LNCAP (cell line): ENCODE measurements at regions not wholly inside any gene's neighbourhood (a gene's known extent, or its start where the extent isn't known, plus 50 kb on each side); places are given as distances from the start of the nearest gene placed in this dataset.

Source experiments
- TF ChIP-seq, protein P1 (sequence below): fragments of 450-650 bp; IDR thresholded peaks from 2 replicates; pipeline ENCODE4 v1.5.1; 2017; ENCODE audit warnings: mild to moderate bottlenecking

DNA sequence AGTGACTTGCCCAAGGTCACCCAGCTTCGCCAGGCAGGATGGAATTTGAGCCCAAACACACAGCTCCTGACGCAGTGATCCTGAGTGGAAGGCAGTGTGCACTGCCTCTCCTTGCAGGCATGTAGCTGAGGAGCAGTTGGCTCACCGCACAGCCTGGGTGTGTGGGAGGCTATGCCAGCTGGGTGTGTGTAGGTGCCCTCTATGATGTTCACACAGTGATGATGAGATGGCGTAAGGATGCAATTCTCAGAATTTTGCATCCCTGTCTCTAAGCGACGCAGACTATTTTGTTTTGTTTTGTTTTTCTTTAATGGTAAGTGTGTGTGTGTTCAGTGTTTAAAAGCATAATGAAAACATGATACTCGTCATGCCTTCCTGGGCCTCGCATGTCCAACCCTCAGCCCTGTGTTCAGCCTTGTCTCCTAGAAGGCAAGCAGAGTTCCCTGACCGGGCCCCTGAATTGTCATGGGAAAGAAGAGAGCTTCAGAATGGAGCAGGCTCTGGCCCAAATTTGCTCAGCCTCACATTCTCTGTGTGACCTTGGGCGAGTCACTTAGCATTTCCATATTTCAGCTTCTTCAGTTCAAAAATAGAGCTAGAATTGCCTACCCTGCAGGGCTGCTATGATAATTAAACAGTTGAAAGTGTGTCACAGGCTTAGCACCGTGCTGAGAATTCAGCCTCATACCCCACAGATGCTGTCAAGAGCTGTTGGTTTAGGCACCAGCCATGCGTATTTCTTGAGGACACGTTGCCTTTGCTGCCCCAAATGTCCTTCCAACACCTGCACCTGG, 603.6 kb upstream of the RAB6C start:
- TF ChIP-seq, protein P1, sequence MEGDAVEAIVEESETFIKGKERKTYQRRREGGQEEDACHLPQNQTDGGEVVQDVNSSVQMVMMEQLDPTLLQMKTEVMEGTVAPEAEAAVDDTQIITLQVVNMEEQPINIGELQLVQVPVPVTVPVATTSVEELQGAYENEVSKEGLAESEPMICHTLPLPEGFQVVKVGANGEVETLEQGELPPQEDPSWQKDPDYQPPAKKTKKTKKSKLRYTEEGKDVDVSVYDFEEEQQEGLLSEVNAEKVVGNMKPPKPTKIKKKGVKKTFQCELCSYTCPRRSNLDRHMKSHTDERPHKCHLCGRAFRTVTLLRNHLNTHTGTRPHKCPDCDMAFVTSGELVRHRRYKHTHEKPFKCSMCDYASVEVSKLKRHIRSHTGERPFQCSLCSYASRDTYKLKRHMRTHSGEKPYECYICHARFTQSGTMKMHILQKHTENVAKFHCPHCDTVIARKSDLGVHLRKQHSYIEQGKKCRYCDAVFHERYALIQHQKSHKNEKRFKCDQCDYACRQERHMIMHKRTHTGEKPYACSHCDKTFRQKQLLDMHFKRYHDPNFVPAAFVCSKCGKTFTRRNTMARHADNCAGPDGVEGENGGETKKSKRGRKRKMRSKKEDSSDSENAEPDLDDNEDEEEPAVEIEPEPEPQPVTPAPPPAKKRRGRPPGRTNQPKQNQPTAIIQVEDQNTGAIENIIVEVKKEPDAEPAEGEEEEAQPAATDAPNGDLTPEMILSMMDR = no peak

DNA sequence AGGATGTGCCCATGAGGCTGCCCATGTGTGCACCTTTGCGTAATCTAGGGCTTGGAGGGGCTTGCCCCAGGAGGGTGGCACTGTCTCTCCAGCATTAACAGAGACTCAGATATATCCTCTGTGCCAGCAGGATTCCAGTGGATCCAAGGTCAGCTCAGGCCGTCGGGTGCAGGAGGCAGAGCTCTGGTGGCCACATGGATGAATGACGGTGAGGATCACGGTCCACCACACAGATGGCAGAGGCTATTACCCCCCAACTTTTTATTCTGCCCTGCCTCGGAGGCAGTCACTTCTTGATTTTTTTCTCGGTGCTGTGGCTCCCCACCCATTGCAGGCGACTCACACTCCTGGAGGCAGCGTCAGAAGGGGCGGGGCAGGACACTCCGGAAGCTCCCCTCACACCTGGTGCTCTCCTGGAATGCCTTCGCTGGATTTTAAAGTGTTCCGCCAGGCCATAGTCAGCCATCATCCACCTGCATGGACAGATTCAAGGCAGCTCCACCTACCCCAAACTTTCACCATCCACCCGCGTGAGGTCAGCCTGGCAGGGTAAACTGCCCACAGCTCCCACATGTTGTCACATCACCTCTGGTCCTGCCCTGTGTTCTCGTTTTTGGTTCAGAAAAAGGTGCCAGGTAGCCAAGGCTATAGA, 602.9 kb upstream of the RAB6C start:
- TF ChIP-seq, protein P1 = no peak

DNA sequence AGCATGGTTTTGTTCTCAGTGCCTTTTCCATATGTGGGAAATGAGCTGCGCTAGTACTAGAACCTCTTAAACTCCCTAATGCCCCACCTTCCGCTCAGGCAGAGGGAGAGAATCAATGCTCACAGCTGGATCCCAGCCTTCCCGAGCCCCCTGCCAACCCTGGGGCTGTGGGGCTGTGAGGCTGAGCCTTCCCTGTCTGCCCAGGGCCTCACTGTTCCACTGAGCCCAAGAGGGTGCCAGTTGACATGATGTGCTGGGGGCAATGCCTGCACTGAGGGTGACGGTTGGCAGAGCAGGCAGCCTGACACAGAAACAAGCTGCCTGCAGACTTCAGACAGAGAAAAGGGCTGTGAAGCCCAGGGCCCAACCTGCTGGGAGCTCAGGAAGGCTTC, 602.4 kb upstream of the RAB6C start:
- TF ChIP-seq, protein P1 = no peak

DNA sequence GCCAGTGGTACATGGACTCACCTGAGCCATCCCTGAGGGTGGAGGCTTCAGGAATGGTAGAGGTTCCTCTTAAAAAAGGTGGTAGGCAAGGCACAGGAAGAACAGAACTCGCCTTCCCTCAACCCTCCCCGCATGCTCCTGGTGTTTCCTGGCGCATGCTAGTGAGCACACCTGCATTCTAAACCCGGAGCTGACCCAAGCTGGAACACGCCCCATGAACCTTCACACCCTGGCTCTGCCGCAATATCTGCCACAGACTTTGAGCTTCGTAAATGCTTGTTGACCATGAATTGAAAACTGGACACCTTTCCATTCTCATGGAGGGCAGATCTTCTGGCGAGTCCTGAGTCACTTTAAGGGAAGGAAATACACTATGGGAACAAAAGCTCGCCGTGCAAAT, 601.3 kb upstream of the RAB6C start:
- TF ChIP-seq, protein P1 = no peak

DNA sequence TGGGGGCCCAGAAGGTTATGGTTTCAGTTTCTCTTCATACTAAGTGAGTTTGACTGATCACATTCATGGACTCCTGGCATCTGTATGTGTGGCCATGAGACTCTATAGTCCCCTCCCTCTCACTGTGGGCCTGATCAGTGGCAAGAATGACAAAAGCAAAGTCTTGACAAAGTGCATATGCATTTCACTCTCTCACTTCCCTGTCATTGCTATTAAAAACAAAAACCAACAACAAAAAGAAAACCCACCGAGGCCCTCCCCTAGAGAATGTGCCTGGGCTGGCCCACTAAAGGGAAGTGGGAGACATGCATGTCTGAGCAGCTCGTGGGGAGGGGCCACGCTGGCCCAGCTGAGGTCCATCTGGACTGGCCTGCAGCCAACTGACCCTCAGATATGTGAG, 600.1 kb upstream of the RAB6C start:
- TF ChIP-seq, protein P1 = no peak

DNA sequence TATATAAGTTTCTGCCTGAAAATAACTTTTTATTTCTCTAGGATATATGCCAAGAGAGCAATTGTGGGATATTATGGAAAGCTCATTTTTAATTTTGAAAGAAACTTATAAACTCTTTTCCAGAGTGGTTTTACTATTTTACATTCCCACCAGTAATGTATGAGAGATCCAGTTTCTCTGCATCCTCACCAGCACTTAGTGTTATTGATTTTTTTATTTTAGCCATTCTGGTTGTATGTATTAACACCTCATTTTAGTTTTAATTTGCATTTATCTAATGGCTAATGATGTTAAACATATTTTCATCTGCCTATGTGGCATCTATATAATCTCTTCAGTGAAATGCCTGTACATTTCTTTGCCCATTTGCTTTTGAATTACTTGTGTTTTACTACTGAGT, 597.7 kb upstream of the RAB6C start:
- TF ChIP-seq, protein P1 = no peak

DNA sequence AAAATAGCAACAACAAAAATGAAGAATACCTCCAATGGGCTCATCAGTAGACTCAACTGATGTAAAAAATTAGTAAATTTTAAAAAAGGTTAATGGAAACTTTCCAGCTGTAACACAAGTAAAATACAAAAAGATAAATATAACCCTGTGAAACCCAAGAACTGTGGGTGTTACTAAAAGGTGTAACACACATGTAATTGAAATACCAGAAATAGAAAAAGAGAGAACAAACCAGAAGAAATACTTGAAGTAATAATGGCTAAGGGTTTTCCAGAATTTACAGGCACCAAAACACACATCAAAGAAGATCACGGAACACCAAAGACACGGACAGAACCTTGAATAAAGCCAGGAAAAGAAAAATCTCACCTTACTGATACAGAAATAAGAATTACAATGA, 590.6 kb upstream of the RAB6C start:
- TF ChIP-seq, protein P1 = no peak
